T follicular helper cell (primary cell): ENCODE measurements at regions not wholly inside any gene's neighbourhood (a gene's known extent, or its start where the extent isn't known, plus 50 kb on each side); places are given as distances from the start of the nearest gene placed in this dataset.
"Not testable (repeated sequence)": the region's sequence is repeated elsewhere in the genome, so short reads cannot be mapped to it uniquely, and the experiment has no call there.

Experiments used
- DNase-seq: peaks from one replicate; pipeline ENCODE4 v3.0.0-alpha.2; 2020; ENCODE audit warnings: low read depth

DNA sequence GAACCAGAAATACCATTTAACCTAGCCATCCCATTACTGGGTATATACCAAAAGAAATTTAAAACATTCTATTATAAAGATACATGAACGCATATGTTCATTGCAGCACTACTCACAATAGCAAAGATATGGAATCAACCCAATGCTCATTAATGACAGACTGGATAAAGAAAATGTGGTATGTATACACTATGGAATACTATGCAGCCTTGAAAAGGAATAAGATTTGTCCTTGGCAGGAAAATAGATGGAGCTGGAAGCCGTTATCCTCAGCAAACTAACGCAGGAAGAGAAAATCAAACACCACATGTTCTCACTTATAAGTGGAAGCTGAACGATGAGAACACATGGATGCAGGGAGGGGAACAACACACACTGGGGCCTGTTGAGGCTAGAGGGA is 146.1 kb upstream of the HMGA2 start:
- not testable (repeated sequence) for DNase-seq

GRCh38 chr12:65681226-65681625 is 143.1 kb upstream of the HMGA2 start:
- DNase-seq: no peak

DNA sequence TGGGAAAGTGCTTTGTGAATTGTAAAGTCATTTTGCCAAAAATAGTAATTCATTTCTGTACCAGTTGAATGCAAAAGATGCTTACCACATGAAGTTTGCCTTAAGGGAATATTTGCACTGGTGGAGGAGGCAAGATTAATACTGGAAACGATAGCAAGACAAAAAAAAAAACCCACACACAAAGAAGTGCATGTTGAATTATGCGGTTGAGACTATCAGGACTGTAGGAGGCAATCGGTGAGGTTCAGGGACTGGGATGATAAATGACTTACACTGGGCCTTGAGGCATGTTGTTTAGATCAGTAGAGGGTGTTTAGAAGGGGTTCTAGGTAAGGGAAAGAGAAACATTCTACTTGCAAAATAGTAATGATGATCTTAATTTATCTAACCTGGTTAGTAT is 142.2 kb upstream of the HMGA2 start:
- DNase-seq: no peak

DNA sequence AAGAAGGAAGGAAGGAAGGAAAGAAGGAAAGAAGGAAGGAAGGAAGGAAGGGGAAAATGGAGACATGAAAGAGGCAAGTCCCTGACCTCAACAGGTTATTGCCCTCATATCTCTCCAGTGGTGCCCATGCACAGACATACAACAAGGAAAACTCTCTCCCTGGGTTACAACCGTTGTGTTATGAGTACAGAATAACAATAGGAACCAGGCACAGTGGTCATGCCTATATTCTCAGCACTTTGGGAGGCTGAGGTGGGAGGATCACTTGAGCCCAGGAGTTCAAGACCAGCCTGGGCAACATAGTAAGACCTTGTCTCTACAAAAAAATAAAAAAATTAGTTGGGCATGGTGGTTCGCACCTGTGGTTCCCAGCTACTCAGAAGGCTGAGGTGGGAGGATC is 139.4 kb upstream of the HMGA2 start:
- DNase-seq: no peak

DNA sequence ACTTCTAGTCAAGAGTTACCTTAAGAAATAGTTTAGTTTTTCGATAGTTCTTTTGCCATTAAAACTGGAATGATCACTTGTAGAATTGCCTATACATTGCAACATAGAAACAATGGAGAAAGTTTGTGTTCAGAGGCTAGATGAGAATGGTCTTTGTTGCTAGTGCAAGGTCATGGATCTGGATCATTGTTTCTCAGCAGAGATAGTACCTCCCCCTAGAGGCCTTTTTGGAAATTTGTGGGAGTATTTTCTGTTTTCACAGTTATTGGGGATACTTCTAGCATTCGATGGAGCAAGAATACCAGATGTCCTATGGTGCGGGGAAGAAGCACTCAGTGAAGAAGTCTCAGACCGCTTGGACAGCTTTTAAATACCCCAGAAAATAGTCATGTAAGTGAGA is 138.8 kb upstream of the HMGA2 start:
- no peak for DNase-seq

DNA sequence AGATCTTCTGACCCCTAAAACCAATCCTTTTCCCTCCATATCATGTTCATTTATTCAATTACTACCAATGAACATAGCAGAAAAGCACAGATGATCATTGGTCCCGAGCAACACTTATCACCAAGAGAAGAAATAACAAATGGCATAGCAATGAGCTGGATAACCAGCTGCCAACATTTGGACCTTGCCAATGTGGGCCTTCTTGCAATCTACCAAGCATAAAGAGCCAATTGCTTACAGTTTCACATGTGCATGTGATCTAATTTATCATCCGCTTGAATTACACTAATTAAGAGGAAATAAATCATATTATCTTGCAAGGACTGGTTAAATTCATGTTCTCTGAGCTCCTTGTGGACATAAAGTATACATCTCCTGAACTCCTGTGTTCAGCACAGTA is 134.8 kb upstream of the HMGA2 start:
- DNase-seq: no peak

DNA sequence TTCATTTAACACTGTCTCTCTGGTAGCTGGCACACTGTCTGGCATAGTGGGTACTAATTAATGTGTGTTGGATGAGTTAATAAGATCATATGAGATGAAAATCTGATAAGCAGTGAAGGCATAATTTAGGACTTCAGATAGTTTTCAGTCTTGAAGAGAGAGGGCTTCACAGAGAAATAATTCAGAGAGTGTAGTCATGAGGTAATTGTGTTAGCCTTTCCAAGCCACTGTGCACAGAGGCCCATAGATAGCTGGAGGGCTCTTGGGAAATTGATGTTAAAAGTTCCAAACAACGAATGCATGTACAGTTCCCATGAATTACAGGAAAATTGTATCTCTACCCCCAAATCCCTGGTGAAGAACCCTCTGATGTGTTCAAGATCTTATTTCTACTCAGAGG is 133.8 kb upstream of the HMGA2 start:
- DNase-seq: no peak

GRCh38 chr12:65694130-65694529 is 130.2 kb upstream of the HMGA2 start:
- DNase-seq: no peak

- no peak for DNase-seq
Observed at GRCh38 chr12:65695113-65695865, 129.0 kb upstream of the HMGA2 start.

DNA sequence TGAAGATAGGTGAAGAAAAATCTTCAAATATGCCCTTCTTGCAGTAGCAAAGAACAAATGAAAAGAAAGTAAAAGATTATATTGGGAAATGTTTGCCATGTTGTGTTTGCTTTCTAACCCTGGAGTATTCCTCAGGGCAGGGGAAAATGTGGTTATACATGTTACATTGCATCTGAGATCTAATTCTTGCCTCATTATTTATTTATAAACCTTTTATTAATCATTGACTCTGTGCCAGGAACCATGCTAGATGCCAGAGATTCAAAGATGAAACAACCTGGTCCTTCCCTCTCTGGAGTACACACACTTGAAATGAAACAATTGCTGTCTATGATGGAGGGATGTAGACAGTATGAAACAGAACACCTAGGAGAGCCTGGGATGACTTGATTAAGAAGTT is 128.1 kb upstream of the HMGA2 start:
- DNase-seq: no peak

- DNase-seq: no peak
Observed at GRCh38 chr12:65699251-65699650, 125.0 kb upstream of the HMGA2 start.

GRCh38 chr12:65703176-65703575 is 121.1 kb upstream of the HMGA2 start:
- no peak for DNase-seq

DNA sequence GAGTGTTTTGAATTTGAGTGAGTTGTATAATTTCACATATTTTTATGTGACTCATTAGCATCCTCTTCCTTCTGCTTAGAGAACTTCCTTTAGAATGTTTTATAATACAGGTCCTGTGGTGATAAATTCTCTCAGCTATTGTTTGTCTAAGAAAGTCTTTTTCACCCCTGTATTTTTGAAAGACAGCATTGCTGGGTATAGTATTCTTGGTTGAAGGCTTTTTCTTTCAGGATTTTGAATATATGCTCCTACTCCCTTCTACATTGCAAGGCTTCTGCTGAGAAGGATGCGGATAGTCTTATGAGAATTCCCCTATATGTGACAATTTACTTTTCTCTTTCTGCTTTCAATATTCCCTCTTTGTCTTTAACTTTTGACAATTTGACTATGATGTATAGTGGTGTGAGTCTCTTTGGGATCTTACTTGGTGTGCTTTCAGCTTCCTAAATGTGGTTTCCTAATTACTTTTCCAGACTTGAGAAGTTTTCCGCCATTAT is 118.9 kb upstream of the HMGA2 start:
- no peak for DNase-seq

- DNase-seq: no peak
Observed at GRCh38 chr12:65707051-65707450, 117.2 kb upstream of the HMGA2 start.

DNA sequence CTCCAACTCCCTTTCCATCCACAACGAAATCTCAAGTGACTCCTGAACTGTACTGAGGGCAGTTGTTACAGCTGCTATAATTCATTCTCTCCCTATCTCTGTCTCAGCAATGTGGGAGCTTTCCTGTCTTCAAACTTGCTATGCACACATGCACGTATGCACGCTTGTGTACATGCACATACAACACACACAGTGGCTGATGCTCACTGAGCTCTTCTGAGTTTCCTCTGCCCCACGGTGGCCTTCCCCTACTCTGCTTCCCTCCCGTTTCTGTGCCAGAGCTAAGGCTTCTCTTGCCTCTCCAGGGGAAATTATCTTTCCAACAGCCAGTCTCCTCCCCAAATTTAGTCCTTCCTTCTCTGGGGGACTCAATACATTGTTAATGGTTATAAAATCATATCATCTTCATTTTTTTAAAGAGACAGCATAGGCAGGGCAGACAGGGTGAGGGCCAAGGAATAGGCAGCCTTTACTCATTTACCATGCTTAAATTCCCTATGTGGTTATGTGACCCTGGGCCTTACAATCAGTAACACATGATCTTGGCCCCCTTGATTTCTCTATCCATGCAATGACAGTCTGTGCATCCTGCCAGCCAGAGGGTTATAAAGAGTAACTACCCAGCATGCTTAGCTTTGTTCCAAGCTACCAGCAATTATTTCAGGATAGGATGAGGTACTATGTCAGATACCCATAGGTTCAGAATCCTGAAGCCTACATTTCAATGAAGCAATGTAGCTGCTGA is 111.9 kb upstream of the HMGA2 start:
- no peak for DNase-seq

GRCh38 chr12:65715961-65716360 is 108.3 kb upstream of the HMGA2 start:
- DNase-seq: no peak

DNA sequence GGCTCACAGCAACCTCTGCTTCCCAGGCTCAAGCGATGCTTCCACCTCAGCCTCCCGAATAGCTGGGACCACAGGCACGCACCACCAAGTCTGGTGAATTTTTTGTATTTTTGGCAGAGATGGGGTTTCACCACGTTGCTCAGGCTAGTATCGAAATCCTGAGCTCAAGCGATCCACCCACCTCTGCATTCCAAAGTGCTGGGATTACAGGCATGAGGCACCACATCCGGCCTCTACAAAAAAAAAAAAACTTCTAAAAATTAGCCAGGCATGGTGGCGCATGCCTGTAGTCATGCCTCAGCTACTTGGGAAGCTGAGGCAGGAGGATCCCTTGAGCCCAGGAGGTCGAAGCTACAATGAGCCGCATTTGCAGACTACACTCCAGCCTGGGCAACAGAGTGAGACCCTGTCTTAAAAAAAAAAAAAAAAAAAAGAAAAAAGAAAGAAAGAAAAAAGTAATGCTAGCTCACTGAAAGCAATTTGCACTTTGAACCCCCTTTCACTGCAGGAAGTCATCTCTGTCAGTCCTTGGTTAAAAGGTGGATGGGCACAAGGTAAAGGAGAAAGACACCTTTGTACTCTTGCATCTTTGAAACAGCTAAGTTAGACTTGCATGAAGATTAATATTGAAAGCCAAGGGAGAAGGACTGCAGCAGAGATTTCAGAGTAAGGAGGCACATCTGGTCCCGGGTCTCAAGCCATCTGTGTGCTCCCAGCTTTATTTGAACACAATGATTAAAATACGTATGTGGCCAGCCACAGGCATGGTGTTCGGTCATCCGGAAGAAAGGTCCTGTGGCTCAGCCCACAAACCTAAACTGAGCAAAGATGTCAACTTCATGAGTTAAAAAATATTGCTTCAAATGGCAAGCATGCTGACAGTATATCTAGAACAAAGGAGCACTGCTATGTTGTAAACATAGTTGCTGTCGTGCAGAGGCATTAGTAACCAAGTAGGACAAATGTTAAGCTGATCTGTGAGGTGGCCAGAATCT is 103.8 kb upstream of the HMGA2 start:
- DNase-seq: no peak

DNA sequence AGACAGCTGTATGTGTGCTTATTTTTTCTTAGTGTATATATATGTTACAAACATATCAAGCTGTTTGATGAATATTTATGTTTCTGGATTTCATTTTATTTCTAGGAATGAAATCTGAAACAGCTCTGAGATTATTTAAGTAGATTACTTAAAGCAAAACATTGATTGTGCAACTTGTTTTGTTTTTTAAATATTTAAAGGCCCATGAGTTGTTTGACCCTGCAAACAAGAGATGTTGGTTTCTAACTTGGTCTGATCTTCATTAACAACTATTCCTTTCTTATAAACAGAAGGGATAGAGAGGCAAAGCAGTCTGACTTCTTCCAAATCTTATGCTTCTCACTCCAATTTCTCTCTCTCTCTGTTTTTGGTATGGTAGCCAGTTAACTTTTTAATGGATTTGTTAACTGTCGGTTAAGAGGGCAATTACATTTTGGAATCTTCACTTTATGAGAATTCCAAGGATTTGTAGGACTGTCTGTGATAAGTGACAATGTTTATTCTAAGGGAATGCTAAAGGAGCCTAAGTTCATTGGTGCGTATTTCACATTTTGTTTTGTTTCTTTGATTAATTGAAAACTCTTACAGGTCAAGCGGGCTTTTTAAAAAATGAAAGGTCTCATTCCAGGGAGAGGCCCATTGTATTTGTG is 102.6 kb upstream of the HMGA2 start:
- no peak for DNase-seq

DNA sequence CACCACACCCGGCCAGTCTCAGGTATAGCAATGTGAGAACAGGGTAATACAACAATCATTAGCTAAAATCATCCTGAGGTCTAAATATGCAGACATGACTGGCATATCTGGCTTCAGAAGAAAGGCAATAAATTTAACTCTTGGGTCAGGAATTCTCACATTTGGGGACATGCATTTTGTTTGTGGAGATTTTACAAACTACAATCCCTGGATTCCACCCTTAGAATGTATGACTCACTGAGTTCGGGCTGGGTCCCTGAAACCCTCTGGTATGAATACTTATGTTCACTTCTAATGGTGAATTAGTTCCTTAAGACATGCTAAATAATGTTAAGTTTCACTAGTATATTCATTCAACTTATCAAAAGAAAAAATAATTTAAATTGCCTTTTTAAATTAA is 98.9 kb upstream of the HMGA2 start:
- DNase-seq: no peak

GRCh38 chr12:65728455-65728847 is 95.8 kb upstream of the HMGA2 start:
- no peak for DNase-seq
